GM21576 (cell line): ENCODE measurements at regions not wholly inside any gene's neighbourhood (a gene's known extent, or its start where the extent isn't known, plus 50 kb on each side); places are given as distances from the start of the nearest gene placed in this dataset.

Experiments
- ATAC-seq: cut with Tn5 transposase; IDR thresholded peaks from one replicate; pipeline ENCODE4 v1.9.1; 2021; ENCODE audit warnings: mild to moderate bottlenecking, moderate library complexity; ENCODE audit not compliant: unreplicated experiment

GRCh38 chr6:120648713-120649112 is 685.6 kb downstream of the TBC1D32 start:
- no peak for ATAC-seq

- no peak for ATAC-seq
These were observed 688.2 kb downstream of the TBC1D32 start for GRCh38 chr6:120646101-120646500.

GRCh38 chr6:120632975-120633374 is 701.3 kb downstream of the TBC1D32 start:
- no peak for ATAC-seq

GRCh38 chr6:120627612-120628011 is 706.7 kb downstream of the TBC1D32 start:
- ATAC-seq = no peak

- no peak for ATAC-seq
These were observed 712.1 kb downstream of the TBC1D32 start for GRCh38 chr6:120622127-120622631.

GRCh38 chr6:120620900-120621299 is 713.4 kb downstream of the TBC1D32 start:
- no peak for ATAC-seq

GRCh38 chr6:120615238-120615637 is 719.0 kb downstream of the TBC1D32 start:
- no peak for ATAC-seq

- ATAC-seq = no peak
These were observed 719.6 kb downstream of the TBC1D32 start for GRCh38 chr6:120614723-120615122.

GRCh38 chr6:120608826-120609225 is 725.5 kb downstream of the TBC1D32 start:
- no peak for ATAC-seq

- no peak for ATAC-seq
These were observed 727.5 kb downstream of the TBC1D32 start for GRCh38 chr6:120606743-120607142.

GRCh38 chr6:120604510-120604909 is 729.8 kb downstream of the TBC1D32 start:
- ATAC-seq = no peak

- ATAC-seq = no peak
These were observed 743.7 kb downstream of the TBC1D32 start for GRCh38 chr6:120590611-120591010.

GRCh38 chr6:120588424-120588823 is 745.9 kb downstream of the TBC1D32 start:
- ATAC-seq = no peak

GRCh38 chr6:120587381-120587780 is 746.9 kb downstream of the TBC1D32 start:
- ATAC-seq = no peak

- ATAC-seq = no peak
These were observed 750.0 kb downstream of the TBC1D32 start for GRCh38 chr6:120584111-120584760.

- ATAC-seq = no peak
These were observed 758.2 kb downstream of the TBC1D32 start for GRCh38 chr6:120576061-120576460.

- ATAC-seq = no peak
These were observed 764.6 kb downstream of the TBC1D32 start for GRCh38 chr6:120569714-120570113.

GRCh38 chr6:120564779-120565178 is 769.5 kb downstream of the TBC1D32 start:
- no peak for ATAC-seq

GRCh38 chr6:120558294-120558693 is 776.0 kb downstream of the TBC1D32 start:
- ATAC-seq = no peak

- no peak for ATAC-seq
These were observed 776.7 kb downstream of the TBC1D32 start for GRCh38 chr6:120557554-120557953.

- no peak for ATAC-seq
These were observed 777.8 kb downstream of the TBC1D32 start for GRCh38 chr6:120556491-120556890.

- no peak for ATAC-seq
These were observed 780.9 kb downstream of the TBC1D32 start for GRCh38 chr6:120553353-120553752.

GRCh38 chr6:120545353-120545752 is 788.9 kb downstream of the TBC1D32 start:
- no peak for ATAC-seq
